Effector memory CD8-positive, alpha-beta T cell (primary cell): ENCODE measurements at regions not wholly inside any gene's neighbourhood (a gene's known extent, or its start where the extent isn't known, plus 50 kb on each side); places are given as distances from the start of the nearest gene placed in this dataset.
"Not testable (repeated sequence)": the region's sequence is repeated elsewhere in the genome, so short reads cannot be mapped to it uniquely, and the experiment has no call there.

Source experiments
- ATAC-seq: fragments of 150-1000 bp; cut with Tn5 transposase; replicated peaks from 2 replicates; pipeline ENCODE4 v1.10.0; 2021; ENCODE audit warnings: mild to moderate bottlenecking, moderate library complexity
- DNase-seq, 3 experiments: peaks; one replicate each; pipeline ENCODE4 v3.0.0; 2021
- H3K27ac Mint-ChIP-seq, 2 donors: one replicate each; pipeline ENCODE4 v1.8.0; 2022; ENCODE audit warnings: mild to moderate bottlenecking in 2 of 2, mixed read lengths in 2 of 2, moderate library complexity in 2 of 2
- H3K27me3 Mint-ChIP-seq, 2 donors: one replicate each; pipeline ENCODE4 v1.8.0; 2022; ENCODE audit warnings: mixed read lengths in 2 of 2
- H3K36me3 Mint-ChIP-seq: one replicate; pipeline ENCODE4 v1.8.0; 2022; ENCODE audit warnings: mild to moderate bottlenecking, moderate library complexity, mixed read lengths; ENCODE audit not compliant: insufficient read depth
- H3K4me1 Mint-ChIP-seq, 2 donors: one replicate each; pipeline ENCODE4 v1.8.0; 2022; ENCODE audit warnings: low read depth in 2 of 2, mixed read lengths in 2 of 2
- H3K4me3 Mint-ChIP-seq, 2 donors: one replicate each; pipeline ENCODE4 v1.8.0; 2022; ENCODE audit warnings: mild to moderate bottlenecking in 2 of 2, mixed read lengths in 2 of 2, moderate library complexity in 2 of 2
- H3K9me3 Mint-ChIP-seq, 2 donors: one replicate each; pipeline ENCODE4 v1.8.0; 2022; ENCODE audit warnings: mixed read lengths in 2 of 2

DNA sequence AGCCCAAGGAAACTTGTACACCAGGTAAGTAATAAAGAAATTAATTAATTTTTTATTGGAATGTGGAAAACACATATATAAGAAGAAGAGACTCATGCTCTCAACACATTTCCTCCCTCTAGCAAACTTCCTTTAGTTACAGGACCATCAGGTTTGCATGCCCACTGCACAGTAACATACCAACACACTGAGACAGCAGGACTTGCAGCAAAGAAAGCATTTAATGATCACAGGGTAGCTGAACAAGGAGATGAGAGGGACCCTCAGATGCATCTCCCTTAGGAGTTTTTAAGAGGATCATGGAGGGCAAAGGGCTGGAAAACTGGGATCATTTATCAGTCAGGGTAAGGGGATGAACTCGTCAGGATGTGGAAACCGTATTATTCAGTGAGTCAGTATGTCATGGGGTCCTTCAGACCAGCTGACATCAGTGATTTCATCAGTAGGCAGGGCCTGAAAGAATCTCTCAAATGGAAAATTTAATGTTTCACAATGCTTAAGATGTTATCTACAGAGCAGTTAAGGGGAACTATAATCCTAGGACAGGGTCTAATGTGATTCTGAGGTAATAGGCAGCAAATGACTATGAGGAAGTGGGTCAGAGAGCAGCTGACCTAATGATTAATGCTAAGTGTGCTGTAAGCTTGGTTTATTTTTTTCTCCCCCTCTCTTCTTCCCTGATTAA is 193.8 kb upstream of the RND3 start:
- Mint-ChIP-seq H3K4me3 (no peak overlapping the region), H3K9me3 (peaks cover 2 to 5% of the 10 kb centered on the region in 2 donors), H3K27me3 (no peaks in the 10 kb centered on the region), H3K4me1 (no peaks in the 10 kb centered on the region), H3K27ac (no peak overlapping the region), H3K36me3 (no peaks in the 10 kb centered on the region)
- no peak for DNase-seq
- ATAC-seq = no peak

DNA sequence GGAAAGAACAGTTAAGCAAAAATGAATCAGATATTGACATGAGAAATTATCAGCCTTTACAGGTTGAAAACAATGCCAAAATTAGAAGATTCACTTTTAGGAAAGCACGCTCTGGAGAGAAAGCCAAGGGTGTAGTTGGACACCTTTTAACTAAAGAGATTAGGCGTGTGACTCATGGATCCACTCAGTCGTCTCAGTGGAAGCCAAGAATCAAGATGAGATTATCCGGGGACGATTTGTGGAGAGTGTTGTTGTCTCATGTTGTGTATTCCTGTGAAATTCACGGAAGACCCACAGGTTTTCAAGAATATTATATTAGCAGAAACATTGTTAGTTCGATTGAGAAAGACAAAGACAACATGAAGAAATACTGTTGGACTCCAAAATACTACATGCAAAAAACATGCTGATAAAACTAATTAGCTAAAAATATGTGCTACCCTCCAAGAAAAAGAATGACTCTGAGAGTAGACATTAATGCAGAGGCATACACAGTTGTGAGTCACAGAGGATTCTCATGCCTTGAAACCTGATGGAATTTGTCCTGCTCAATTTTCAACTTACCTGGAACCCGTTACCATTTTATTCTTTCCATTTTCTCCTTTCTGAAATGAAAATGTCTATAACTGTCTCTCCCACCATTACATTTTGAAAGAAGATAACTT is 192.1 kb upstream of the RND3 start:
- Mint-ChIP-seq H3K27me3 (no peaks in the 10 kb centered on the region), H3K4me3 (no peak overlapping the region), H3K4me1 (no peaks in the 10 kb centered on the region), H3K27ac (no peak overlapping the region), H3K9me3 (peaks cover 2 to 5% of the 10 kb centered on the region in 2 donors), H3K36me3 (no peaks in the 10 kb centered on the region)
- ATAC-seq (no peak), DNase-seq (no peak)

DNA sequence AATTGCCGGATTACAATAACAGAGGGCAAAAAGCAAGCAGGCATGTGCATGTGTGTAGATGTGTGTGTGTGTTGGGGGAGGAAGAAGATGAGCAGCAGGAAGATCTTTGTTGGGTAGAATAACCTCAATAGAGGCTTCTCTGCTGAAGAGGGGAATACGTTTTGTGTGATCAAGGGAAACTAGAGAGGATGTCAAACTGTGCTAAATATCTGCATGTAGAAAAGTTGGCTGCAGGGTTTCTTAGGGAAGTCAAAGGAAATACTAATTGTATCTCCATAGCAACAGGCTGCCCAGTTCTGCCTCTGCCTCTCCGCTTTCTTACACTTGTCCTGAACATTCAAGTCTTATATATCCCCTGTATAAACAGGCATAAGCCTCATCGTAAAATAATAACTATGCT is 190.1 kb upstream of the RND3 start:
- Mint-ChIP-seq H3K27me3 (no peaks in the 10 kb centered on the region), H3K4me3 (no peak overlapping the region), H3K4me1 (no peaks in the 10 kb centered on the region), H3K27ac (no peak overlapping the region), H3K9me3 (peaks cover 2 to 5% of the 10 kb centered on the region in 2 donors), H3K36me3 (no peaks in the 10 kb centered on the region)
- DNase-seq (no peak), ATAC-seq (no peak)

DNA sequence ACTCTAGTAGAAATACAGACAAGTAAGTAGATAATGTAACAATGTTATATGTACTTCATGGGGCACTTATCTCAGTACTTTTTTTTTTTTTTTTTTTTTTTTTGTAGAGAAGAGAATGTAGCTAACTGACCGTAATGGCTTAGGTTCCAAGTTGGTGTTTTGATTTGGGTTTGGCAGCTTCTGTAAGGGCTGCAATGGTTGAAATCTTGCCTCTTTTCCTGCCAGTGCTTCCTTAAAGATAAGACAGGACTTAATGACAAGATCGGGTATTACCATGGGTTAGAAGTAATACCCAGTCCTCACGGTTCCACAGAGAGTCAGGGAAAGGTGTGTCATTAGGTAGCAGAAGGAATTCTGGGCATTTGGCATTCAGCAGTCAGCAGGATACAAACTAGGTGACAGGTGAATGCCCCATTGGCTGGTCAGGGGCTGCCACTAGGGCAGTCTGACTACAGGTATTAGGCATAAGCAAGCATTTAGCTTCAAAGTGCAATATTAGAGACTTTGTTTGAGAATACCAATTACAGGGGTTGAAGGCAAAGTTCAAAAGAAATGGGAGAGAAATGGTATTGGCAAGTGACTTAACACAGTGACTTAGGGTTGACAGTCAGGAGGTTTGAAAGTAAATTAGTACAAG is 189.4 kb upstream of the RND3 start:
- ATAC-seq (no peak), DNase-seq (no peak)
- Mint-ChIP-seq H3K9me3 (peaks cover 2 to 5% of the 10 kb centered on the region in 2 donors), H3K36me3 (no peaks in the 10 kb centered on the region), H3K4me1 (no peaks in the 10 kb centered on the region), H3K27ac (no peak overlapping the region), H3K27me3 (no peaks in the 10 kb centered on the region), H3K4me3 (no peak overlapping the region)

DNA sequence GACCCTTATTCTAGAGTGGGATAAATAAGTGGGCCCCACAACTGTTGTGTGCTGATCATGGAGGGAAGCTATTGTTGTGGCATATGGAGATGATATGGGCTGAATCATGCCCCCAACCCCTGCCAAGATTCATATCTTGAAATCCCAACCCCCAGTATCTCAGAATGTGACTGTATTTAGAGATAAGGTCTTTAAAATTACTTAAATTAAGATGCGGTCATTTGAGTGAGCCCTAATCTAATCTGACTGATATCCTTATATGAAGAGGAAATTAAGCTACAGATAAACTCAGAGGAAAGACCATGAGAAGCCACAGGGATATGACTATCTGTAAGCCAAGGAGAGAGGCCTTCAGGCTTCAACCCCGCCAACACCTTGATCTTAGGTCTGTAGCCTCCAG is 188.3 kb upstream of the RND3 start:
- Mint-ChIP-seq H3K27ac (no peak overlapping the region), H3K36me3 (no peaks in the 10 kb centered on the region), H3K27me3 (no peaks in the 10 kb centered on the region), H3K4me1 (no peaks in the 10 kb centered on the region), H3K4me3 (no peak overlapping the region), H3K9me3 (peaks cover 2 to 5% of the 10 kb centered on the region in 2 donors)
- DNase-seq (no peak), ATAC-seq (no peak)

DNA sequence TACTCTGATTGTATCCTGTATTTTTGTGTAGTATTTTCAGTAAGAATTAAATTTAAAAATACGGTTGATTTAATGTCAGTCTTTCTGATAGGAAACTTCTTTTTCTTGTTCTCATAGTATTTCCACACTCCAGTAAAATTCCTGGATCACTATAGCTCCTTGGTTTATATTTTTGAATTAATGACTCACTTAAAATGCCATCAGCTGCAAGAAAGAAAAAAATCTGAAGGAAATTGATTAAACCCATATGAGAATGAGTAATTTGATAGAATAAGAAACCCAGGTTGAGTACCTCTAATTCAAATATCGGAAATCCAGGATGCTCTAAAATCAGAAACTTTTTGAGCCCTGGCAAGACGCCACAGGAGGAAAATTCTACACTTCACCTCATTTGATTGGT is 186.8 kb upstream of the RND3 start:
- Mint-ChIP-seq H3K9me3 (peaks cover 2 to 5% of the 10 kb centered on the region in 2 donors), H3K27me3 (no peaks in the 10 kb centered on the region), H3K36me3 (no peaks in the 10 kb centered on the region), H3K4me1 (no peaks in the 10 kb centered on the region), H3K4me3 (no peak overlapping the region), H3K27ac (no peak overlapping the region)
- DNase-seq = no peak
- ATAC-seq = no peak

DNA sequence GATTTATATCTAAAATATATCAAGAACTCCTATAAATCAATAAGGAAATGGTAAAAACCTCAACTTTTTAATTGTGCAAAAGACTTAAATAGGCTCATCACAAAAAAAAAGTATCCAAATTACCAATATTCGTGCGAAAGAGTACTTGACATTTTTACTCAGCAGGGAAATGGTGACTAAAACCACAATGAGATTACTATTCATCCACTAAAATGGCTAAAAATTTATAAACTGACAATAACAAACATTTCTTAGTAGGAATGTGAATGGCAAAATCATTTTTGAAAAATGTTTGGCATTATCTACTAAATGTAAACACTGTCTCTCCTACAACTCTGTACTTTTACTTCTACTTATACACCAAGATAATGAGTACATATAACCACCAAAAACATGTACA is 184.8 kb upstream of the RND3 start:
- Mint-ChIP-seq H3K4me1 (no peaks in the 10 kb centered on the region), H3K9me3 (peaks cover 3 to 10% of the 10 kb centered on the region in 2 donors), H3K4me3 (no peak overlapping the region), H3K36me3 (no peaks in the 10 kb centered on the region), H3K27ac (no peak overlapping the region), H3K27me3 (no peaks in the 10 kb centered on the region)
- DNase-seq (no peak), ATAC-seq (no peak)

DNA sequence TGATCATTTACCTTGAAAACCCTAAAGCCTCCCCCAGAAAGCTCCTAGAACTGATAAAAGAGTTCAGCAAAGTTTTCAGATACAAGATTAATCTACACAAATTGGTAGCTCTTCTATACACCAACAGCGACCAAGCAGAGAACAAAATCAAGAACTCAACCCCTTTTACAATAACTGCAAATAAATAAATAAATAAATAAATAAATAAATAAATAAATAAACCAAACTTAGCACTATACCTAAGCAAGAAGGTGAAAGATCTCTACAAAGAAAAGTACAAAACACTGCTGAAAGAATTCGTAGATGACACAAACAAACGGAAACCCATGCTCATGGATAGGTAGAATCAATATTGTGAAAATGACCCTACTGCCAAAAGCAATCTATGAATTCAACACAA is 182.0 kb upstream of the RND3 start:
- H3K27me3 Mint-ChIP-seq = no peaks in the 10 kb centered on the region
- peaks cover 0 to 10% of the 10 kb centered on the region in 2 donors for H3K9me3 Mint-ChIP-seq
- H3K4me1 Mint-ChIP-seq = no peaks in the 10 kb centered on the region
- H3K27ac Mint-ChIP-seq = no peak overlapping the region
- no peaks in the 10 kb centered on the region for H3K36me3 Mint-ChIP-seq
- H3K4me3 Mint-ChIP-seq = no peak overlapping the region
- no peak for ATAC-seq
- no peak for DNase-seq

DNA sequence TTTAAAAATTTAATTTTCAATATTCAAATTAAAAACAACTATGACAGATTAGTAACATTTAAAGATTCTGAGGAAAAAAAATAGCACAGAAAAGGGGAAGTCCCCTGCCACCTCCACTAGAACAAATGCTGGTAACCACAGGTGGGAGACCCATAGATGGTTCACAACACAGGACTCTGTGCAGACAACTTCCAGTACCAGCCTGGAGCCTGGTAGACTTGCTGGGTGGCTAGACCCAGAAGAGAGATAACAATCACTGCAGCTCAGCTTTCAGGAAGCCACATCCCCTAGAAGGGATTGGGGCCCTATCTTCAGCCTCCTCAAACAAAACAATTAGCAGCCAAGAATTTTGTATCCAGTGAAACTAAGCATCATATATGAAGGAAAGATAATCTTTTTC is 179.6 kb upstream of the RND3 start:
- H3K36me3 Mint-ChIP-seq, H3K27ac Mint-ChIP-seq, ATAC-seq, H3K4me1 Mint-ChIP-seq, DNase-seq, H3K4me3 Mint-ChIP-seq, H3K27me3 Mint-ChIP-seq: not testable (repeated sequence)
- peaks cover 0 to 14% of the 10 kb centered on the region in 2 donors for H3K9me3 Mint-ChIP-seq

DNA sequence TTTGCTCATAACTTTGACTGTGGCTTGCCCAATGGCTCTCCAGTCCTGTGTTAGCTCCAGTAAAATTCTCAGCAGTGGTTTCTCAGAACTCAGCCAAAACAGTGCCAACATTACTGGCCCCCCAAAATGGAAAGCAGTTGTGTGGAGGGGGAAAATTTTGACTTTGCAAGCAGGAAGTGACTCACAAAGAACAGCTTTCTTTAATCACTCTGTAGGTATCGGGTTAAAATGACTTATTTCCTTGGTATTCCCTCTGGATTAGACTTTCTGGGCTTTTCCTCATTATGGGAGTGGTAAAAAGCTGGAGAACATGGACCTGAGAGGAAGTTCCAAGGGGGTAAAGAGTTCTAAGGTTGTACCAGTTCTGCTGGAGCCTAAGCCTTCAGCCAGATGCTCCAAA is 175.7 kb upstream of the RND3 start:
- Mint-ChIP-seq H3K36me3 (no peaks in the 10 kb centered on the region), H3K27me3 (no peaks in the 10 kb centered on the region), H3K27ac (no peak overlapping the region), H3K4me1 (no peaks in the 10 kb centered on the region), H3K9me3 (peaks cover 9% of the 10 kb centered on the region in 2 donors), H3K4me3 (no peak overlapping the region)
- ATAC-seq = no peak
- no peak for DNase-seq

DNA sequence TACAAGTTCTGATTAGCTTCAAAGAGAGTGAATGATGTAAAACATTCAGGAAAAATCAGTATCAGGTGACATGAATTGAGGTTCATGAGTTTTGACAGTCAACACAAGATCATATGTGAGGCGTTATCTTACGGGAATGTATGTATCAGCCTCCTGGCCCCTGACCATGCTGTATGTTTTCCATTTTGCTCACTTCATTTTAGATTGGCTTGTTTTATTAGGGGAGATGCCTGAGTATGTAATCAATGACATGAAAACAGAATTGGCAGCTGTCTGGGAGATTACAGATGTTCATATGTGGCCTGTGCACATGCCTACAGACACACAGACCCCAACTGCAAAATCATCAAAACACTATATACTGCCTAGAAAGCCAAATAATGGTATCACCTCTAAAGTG is 168.5 kb upstream of the RND3 start:
- Mint-ChIP-seq H3K4me3 (no peak overlapping the region), H3K36me3 (no peaks in the 10 kb centered on the region), H3K9me3 (peaks cover 2 to 5% of the 10 kb centered on the region in 2 donors), H3K27me3 (no peaks in the 10 kb centered on the region), H3K27ac (no peak overlapping the region), H3K4me1 (no peaks in the 10 kb centered on the region)
- no peak for ATAC-seq
- DNase-seq = no peak

DNA sequence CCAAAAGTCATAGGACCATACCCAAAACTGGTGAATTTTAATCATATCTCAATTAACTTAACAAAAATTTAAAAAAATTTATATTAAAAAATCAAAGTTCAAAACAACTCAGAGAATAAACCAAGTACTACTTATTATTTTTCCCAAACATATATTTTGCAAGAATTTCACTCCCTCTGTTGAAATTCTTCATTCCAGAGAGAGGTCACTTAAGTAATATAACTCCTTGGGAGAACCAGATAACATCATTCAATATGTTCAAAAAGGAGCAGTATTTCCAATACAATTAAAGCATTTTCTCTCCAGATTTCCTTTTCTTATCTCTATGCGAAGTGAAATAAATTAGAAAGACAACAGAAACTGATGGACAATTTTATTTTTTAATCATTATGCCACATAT is 165.9 kb upstream of the RND3 start:
- DNase-seq (no peak), ATAC-seq (no peak)
- Mint-ChIP-seq H3K36me3 (no peaks in the 10 kb centered on the region), H3K27ac (no peak overlapping the region), H3K9me3 (peaks cover 0 to 3% of the 10 kb centered on the region in 2 donors), H3K4me3 (no peak overlapping the region), H3K4me1 (no peaks in the 10 kb centered on the region), H3K27me3 (no peaks in the 10 kb centered on the region)

DNA sequence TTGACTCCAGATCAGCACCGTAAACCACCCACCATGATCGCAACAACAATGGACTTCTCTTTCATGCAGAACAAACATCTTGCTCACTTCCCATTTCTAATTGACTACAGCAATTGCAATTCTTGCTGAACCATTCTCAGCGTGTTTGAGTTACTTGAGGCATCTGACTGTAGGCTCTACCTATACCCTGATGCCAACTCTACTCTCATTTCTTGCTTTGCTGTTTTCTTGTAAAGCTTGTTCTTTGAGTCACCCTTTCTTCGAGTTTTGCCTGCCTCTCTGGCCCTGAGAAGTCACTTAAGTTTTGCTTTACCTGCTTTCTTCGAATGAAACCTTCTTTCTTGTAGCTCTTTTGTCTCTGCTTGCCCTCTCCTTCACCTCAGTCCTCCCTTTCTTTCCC is 160.5 kb upstream of the RND3 start:
- DNase-seq (no peak), ATAC-seq (no peak)
- no peak overlapping the region for H3K4me3 Mint-ChIP-seq
- H3K36me3 Mint-ChIP-seq = no peaks in the 10 kb centered on the region
- H3K27ac Mint-ChIP-seq = no peak overlapping the region
- no peaks in the 10 kb centered on the region for H3K27me3 Mint-ChIP-seq
- peaks cover 0 to 3% of the 10 kb centered on the region in 2 donors for H3K9me3 Mint-ChIP-seq
- no peaks in the 10 kb centered on the region for H3K4me1 Mint-ChIP-seq

DNA sequence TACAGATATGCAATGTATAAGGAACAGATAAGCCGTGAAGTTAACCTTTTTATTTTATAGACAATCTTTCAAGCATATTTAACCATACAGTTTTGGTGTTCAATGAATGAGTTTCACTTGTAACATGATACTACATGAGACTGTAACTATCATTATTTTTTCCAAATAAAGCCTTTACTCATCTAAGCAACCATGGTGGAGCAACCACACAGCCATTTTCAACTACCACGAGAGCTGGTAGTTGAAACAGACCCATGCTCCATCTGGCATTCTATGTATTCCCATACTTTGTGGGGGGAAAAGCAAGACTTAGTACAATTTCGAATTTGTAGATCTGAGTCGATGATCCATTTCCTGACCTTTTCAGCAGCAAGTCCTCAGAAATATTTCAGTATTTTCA is 159.3 kb upstream of the RND3 start:
- Mint-ChIP-seq H3K36me3 (no peaks in the 10 kb centered on the region), H3K27ac (no peak overlapping the region), H3K9me3 (peaks cover 0 to 3% of the 10 kb centered on the region in 2 donors), H3K4me3 (no peak overlapping the region), H3K4me1 (no peaks in the 10 kb centered on the region), H3K27me3 (no peaks in the 10 kb centered on the region)
- no peak for ATAC-seq
- DNase-seq = no peak
